GM18498 (cell line): ENCODE measurements at regions not wholly inside any gene's neighbourhood (a gene's known extent, or its start where the extent isn't known, plus 50 kb on each side); places are given as distances from the start of the nearest gene placed in this dataset.
A peak's percentile ranks its signal among the peaks of the same experiment; 100 is the strongest.

ENCODE experiments used
- ATAC-seq: cut with Tn5 transposase; IDR thresholded peaks from one replicate; pipeline ENCODE4 v1.9.1; 2021; ENCODE audit warnings: mild to moderate bottlenecking, moderate library complexity; ENCODE audit not compliant: unreplicated experiment

DNA sequence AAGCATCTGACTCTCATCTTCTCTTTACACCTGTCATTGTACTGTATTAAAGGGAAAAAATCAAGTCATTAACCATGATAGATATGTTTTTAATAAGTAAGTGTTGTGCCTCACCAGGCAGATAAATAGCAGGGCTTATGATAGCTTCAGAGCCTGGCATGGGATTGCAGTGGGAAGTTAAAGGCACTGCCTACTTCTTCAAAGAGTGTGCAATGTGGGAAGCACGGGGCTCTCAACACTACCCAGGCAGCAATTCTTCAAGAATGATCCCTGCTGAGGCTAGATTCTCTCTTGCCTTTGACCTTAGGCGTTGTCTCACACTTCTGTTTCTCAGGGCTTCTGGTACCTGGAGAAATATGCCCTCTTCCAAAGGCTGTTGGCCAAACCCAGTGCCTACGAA is 297.3 kb downstream of the MAF start:
- no peak for ATAC-seq

DNA sequence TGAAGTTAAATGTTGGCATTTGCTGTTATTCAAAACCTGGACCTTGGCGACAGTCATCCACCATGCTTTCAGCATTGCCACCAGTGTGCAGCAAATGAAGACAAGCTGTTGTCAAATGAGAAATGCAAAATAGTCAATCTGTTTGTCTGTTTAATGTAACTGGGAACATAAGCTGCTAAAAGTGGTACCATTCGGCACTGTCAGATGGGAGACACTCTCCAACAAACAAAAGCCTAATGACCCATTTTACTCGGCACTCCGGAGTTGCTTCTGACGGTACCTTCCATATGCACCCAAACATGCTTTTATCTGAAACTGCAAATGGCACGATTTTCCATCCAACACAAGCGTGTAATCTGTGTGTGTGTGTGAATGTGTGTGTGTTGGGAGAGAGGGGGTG is 297.8 kb downstream of the MAF start:
- ATAC-seq = no peak

DNA sequence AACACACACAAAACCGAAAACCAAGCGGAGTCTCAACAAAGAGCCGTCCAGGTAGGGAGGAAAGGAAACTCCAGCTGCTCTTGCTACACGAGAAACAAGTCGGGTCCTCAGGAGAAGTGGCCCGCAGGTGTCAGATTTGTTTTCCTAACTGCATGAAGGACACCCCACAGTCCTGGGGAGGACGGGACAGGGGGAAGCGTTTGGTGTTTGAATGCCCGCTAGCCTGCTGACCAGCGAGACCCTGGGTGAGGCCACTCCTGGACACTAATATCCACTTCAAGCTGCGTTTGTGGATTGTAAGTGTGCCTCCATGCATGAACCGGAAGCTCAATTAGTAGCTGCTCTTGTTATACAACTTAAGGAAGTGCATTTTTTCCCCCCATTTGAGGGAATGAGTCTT is 299.5 kb downstream of the MAF start:
- no peak for ATAC-seq

DNA sequence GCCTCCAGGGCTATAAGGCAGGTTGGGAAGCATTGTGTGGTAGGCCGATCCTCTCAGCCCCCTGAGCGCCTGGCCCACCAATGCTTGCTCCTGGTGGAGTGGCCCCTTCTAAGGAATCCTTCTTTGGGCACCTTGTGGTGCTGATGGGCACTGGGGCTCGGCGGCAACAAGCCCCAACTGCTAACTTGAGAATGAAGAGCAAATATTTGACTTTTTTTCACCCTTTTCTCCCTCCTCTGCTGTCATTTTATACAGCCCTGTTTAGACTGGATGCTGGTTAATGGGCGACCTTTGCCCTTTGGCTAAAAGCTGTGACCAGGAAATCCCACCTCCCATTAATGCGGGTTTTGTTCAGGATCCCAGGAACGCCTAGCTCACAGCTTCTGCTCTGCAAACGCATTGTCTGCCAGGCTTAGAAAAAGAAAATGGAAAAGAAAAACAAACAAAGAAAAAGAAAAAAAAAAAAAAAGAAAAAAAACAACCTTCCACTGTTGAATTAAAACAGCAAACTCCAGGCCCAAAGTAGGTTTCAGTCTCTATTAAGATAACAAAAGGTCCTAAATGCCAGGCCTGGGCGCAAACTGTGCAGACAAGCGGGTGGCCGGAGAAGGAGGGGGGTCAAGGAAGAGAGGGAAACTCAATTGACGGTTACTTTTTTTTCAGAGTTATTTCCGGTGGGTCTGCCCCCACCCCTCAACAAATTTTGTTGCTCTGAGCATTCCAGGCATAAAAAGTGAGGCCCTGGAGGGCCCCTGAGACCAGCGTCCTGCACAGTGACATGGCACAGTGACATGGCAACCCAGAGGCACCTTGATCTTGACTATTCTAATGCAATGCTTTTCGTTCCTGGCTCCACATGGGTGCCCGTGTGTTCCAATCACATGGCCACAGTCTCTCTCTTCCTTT is 301.4 kb downstream of the MAF start:
- no peak for ATAC-seq

DNA sequence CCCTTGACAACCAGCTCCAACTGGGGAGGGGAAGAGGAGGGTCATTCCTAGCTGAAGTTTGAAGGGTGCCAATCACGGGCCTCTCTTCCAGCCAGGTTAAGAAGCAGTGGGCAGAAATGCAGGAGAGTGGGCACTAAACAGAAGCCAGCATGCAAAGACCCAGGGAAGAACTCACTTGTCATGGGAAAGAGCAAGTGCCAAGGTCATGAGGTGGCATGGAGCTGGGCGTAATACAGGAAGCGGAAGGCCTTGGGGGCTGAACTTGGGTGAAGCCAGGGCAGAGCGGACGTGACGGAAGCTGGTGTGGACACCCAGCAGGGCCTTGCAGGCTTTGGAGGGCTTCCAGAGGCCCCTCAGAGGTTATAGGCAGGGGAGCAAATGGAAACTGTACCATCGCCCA is 302.1 kb downstream of the MAF start:
- ATAC-seq = no peak

DNA sequence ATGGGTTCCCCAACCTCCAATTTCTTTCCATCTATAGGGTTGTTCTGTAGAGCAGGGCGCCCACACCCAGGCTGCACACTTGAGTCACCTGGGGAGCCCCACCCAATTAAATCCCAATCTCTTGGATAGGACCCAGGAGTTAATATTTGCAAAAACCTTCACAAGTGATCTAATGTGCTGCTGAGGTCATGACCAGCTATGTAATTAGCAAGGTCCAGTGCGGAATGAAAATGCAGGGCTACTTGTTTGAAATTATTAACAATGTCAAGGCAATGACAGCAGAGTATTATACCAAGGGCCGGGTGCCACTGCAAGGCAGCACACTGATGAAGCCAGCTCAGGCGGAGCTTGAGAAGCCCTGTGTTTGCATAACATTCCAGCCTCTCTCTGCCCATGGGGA is 302.7 kb downstream of the MAF start:
- no peak for ATAC-seq

DNA sequence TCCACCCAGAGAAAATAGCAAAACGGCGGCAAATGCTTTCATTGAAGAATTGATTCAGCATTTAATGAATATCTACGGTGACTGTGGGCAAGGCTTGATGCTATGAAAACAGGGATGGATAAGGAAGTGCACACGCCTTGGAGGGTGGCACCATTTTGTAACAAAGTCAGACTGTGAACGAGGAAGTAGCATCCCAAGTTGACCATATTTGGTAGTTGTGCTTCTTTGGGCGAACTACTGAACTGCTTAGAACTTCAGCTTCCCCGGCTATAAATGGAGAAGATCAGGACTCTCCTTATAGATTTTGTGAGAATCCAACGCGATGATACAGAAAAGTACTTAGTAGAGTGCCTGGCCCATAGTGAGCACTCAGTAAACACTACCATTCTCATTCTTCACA is 303.2 kb downstream of the MAF start:
- ATAC-seq = no peak

DNA sequence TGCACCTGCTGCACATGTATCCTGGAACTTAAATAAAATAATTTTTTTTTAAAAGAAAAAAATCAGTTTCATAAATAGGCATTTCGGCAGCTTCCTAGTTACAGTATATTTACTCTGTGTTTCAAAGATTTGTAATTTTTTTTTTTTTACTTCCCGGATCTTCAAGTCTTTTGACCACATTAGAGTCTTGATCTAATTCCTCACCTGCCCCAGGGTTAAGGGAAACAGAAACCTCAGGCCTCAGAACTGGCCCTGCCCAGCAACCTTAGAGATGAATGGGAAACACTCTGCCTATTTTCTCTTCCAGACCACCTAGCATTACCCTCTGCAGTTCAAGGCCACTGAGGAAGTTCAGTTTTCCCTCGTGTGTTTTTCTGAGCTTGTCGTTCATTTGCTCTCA is 304.0 kb downstream of the MAF start:
- ATAC-seq = no peak

DNA sequence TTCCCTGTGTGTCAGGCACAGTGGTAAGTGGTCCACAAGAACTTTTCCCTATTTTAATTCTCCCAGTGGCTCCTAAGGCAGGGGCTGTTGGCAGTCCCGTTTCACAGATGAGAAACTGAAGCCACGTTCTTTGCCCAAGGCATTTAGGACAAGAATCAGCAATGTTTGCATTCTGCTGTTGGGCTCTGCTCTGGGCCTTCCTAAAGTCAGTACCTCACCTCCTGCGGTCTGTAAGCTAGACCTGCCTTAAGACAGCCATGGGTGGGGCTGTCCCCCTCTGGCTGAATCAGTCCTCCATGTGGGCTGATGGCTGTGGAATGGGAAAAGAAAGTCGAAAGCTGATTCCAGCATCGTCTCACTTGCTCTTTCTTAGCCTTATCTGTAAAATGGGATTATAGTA is 304.8 kb downstream of the MAF start:
- no peak for ATAC-seq

DNA sequence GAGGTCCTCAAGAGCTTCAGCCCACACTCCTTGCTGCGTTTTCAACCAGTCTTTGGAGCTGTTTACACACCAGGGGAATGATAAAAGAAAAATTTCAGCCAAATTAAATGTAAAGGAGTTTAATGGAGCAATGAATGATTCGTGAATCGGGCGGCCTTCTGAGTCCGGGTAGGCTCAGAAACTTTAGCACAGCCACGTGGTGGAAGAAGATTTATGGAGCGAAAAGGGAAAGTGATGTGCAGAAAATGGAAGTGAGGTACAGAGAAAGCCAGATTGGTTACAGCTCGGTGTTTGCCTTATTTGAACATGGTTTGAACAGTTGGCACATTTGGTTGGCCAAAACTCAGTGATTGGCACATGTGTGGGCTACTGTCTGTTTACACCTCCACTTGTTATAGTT is 305.4 kb downstream of the MAF start:
- ATAC-seq = no peak

DNA sequence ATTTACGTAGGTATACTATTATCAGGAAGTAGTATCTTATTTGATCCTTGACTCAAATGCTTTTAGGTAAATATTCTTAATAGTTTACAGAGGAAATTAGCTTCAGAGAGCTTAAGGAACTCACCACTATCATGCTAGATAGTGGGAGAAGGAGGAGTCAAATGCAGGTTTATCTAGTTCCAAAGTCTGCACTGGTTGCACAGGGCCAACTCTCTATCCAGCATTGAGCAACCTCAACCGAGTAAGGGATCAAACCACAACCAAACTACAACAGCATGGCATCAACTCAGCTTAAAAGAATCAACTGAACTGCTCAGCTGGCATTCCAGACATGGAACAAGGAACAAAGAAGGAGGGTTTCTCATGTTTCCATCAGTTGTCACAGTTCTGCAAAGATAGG is 306.0 kb downstream of the MAF start:
- no peak for ATAC-seq

DNA sequence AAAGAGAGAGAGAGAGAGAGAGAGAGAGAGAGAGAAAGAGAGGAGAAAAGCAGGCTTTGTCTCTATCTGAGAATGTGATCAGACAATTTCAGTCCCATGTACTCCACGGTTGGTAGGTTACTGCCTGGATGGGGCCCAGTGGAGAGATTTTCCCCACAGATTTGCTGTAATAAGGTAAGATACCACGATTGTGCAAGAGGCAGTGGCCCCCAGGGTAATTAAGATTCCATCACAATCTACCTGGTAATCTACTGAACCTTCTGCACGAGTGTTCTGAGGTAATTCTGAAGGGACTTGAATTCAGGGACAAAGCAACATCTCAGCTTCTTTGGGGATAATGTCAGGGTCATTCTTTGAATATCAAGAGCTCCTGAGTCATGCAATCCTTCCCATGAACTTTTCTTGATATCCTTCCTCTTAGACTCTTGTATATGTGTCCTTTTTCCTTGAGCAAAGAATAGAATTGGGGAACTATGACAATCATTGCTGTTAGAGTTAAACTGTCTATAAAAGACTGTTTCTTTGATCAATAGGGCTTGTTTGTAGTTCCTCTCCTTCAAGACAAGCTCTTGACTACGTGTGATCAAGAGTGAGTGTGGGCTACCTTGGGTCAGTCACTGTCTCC is 306.6 kb downstream of the MAF start:
- ATAC-seq = no peak

DNA sequence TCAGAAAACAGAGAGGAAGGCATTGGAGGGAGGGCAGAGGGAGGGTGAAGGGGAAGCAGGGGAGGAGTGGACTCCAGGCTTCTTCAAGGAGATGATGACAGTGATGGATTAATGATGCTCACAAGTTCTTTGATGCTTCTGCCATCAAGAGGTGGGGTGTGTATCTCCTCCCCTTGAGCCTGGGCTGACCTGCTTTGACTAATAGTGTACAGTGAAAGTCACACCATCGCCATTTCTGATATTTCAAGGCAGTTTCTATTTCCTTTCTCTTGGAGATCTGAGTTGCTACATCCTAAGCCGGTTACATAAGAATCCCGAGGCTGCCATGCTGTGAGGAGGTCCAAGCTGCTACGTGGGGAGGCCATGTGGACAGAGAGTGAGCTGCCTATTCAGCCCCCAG is 312.5 kb downstream of the MAF start:
- no peak for ATAC-seq

DNA sequence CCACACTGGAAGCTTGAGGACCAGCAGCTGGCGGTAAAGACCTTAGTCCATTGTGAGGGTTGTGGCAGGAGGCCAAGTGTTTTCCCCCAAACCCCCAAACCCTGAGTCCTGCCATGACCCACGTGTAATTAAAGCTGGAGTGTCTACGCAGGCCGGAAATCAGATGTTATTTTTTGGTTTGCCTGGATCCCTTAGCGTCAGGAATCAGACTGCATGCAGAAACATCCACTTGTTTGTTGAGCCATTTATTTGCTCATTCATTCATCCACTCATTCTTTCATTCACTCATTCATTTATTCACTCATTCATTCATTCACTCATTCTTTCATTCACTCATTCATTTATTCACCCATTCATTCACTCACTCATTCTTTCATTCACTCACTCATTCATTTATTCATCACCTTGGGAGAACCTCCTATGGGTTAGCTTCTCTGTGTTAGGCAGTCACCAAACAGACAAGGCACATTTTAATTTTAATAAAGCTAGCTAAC is 313.1 kb downstream of the MAF start:
- peak; percentile 21 for ATAC-seq

DNA sequence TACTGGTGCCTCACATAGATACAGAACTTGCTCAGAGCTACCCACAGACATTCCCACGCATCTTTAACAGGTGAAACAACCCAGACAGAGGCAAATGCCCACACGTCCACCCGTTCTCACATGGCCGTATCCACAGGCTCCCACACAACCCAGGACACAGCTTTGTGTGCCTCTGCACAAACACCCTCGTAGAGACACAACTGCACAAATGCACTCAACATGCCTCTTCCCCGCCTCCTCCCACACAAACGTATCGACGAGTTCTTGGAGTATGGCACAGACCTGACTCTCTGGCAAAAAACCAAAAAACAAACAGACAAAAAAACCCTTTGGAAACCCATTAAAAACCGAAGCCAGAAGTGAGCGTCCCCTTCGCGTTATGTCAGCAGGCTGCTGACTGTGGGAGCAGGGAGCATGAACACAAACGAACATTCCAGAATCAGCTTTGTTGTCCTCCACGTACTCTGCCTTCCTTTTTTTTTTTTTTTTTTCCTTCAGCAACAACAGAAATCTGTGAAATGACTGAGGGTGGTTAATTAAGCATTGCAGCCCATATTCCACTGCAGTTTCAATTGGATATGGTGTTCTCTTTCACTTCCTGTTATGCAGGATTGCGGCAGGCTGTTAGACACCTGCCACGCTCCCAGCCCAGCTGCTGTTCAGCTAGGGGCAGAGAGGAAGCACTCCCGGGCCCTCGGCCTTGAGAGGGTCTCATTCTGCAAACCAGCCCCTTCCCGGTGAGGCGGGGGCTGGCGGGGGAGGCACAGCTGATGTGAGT is 313.7 kb downstream of the MAF start:
- peak; percentile 93 for ATAC-seq

DNA sequence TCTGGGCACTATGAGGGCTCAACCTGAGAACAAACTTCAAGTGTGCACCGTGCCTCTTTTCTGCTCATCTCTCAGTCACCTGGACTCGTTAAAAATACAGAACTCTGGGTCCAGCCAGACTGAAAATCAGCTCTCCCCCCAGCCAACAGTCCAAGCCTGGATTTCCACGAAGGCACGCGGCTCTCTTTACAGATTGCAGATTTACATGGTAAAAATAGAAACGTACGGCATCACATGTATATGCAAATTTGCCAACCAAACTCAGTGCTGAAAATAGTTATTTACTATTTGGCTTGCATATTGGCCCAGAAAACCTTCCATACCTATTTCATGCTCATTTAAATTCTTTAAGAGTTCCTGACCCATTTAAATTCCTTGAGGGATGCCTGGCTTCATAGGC is 315.8 kb downstream of the MAF start:
- ATAC-seq = no peak

DNA sequence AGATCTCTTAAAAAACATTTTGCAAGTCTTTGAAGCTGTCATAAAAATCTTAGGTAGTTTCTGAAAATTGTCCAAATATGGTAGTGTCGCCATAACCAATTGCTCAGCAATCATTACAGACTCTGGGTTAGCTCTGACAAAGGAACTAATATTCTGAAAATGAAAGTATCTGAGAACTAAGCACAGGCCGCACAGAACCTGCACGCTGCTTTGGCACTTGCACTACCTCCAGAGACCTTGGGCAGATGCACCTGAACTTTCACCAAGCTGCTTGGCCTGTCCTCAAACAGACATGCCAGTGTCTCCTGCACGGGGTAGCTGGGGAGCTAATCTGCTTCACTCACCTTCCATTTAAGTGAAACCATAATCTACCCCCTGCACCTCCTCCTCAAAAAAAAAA is 317.0 kb downstream of the MAF start:
- no peak for ATAC-seq

DNA sequence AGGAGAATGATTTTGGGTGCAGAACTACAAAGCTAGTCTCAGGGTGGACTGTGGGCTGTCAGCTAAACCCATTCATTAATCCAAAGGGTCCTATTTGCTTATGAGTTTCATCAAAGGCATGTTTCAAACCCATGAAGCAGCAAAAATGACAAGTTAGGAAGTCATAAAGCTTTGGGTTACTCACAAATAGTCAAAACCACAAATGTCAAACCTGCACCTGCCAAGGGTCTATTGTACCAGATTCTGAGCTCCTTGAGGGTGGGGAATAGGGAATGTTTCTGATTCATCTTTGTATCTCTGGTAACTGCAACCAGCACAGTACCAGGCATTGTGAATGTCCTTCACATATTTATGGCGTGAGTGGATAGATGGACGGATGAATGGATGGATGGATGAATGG is 317.7 kb downstream of the MAF start:
- ATAC-seq = no peak

DNA sequence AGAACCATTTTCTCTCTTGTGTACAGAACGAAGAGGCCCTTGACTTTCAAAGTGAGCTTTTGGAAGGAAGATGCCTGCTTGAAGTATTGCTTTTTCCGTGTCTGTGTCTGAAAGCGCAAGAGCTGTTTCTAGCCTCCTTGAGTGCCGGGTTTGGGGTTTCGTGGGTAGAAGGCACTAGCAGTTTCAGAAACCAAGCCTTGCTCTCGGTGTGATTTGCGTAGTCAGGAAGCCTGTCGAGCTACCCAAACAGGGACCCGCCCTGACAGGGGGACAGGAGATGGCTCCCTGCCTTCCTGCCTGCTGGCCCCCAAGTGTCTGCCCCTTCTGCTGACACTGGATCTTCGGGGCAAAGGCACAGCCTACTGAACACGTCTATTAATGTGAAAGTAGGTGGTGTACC is 322.0 kb downstream of the MAF start:
- peak; percentile 72 for ATAC-seq

DNA sequence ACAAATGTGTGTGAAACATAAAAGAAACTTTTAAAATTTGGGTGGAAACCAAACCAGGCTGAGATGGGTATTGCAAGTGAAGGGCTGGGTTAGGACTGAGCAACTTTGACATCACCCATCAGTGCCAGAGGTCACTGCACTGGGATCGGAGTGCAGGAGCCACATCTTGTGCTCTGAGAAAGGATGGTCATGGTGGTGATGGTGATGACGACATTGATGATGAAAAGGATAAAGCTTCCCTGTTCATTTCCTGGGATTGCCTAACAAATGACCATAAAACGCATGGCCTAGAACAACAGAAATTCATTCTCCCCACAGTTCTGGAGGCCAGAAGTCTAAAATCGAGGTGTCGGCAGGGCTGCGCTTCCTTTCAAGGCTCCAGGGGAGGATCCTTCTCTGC is 324.0 kb downstream of the MAF start:
- ATAC-seq = no peak

DNA sequence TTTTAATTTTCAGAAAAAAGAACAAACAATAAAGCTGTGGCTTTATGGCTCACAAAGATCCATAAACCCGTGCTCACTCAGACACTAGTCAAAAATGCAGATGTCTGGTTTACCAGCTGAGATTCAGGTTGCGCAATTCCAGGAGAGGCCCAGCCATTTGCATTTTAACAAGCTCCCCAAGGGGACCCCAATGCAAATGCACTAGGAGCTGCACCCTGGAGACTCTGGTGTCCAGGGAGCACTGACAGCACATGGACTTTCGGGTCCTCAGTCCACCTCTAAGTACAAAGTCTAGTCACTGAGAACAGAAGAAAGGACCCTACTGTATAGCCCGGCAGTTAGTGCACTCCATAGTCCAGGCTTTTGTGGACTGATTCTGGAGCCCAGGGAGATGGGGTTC is 326.3 kb downstream of the MAF start:
- ATAC-seq = no peak

DNA sequence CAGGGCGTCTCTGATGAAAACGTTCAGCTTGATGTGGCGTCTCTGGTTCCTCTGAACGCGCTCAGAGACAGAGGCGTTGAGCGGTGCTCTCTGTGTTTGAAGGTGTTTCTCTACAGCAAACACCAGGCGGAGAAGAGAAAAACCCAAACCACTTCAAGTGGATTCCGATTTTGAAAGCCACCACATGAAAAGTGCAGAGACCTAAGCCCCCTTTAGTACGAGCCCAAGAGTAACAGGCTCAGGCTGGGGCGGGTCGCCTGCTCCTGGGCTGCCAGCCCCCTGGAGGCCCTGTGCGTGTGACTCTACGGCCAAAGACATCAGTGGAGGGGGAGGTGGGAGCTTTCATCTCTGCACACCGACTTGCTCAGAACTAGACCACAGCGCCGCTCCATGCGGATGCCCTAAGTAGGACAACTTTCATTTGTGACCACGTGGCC is 328.4 kb downstream of the MAF start:
- ATAC-seq = no peak
